ENCODE measurements at regions not wholly inside any gene's neighbourhood (a gene's known extent, or its start where the extent isn't known, plus 50 kb on each side); places are given as distances from the start of the nearest gene placed in this dataset.

DNA sequence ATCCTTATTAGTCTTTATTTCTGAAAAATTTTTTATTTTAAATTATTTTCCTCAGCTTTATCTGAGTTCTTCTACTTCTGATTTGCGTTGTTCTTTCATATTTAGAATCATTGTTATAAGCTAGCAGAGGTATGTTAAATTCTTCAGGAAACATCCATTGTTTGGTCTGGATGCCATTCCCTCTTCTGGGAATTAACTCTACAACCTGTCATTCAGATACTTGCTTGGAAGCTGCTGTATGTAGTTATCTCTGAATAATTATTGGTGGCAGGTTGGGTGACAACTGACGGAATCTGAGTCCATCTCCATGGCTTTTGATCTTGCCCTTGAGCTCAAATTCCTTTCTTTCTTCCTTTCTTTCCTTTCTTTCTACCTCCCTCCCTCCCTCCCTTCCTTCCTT, 61.9 kb downstream of the DDIT4L start:
- Mint-ChIP-seq H3K4me3 (no peak overlapping the region), H3K27me3 (ENCODE audit: insufficient read depth) (no peaks in the 10 kb centered on the region), H3K36me3 (ENCODE audit: low read depth) (no peaks in the 10 kb centered on the region), H3K9me3 (peaks cover 8% of the 10 kb centered on the region), H3K4me1 (no peaks in the 10 kb centered on the region), H3K27ac (no peak overlapping the region)
- no peaks in the 10 kb centered on the region for H3K27me3 ChIP-seq (ENCODE audit: control insufficient read depth, insufficient read depth, low read length, poor library complexity, severe bottlenecking)
- TF ChIP-seq, protein P1, sequence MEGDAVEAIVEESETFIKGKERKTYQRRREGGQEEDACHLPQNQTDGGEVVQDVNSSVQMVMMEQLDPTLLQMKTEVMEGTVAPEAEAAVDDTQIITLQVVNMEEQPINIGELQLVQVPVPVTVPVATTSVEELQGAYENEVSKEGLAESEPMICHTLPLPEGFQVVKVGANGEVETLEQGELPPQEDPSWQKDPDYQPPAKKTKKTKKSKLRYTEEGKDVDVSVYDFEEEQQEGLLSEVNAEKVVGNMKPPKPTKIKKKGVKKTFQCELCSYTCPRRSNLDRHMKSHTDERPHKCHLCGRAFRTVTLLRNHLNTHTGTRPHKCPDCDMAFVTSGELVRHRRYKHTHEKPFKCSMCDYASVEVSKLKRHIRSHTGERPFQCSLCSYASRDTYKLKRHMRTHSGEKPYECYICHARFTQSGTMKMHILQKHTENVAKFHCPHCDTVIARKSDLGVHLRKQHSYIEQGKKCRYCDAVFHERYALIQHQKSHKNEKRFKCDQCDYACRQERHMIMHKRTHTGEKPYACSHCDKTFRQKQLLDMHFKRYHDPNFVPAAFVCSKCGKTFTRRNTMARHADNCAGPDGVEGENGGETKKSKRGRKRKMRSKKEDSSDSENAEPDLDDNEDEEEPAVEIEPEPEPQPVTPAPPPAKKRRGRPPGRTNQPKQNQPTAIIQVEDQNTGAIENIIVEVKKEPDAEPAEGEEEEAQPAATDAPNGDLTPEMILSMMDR (conservative IDR thresholded peaks at IDR 0.05): no peak
- 85% methylated on average over 2 of the region's 2 CpGs; no CpG with 5 or more reads in 1 of the 2 experiments for WGBS, 2 experiments (ENCODE audit: insufficient coverage in 1 of 2, insufficient read length in 1 of 2)
- H3K4me3 ChIP-seq (ENCODE audit: low read length): no peak overlapping the region
- no peak overlapping the region for H3K27ac ChIP-seq (ENCODE audit: low read depth, low read length)
- H3K36me3 ChIP-seq (ENCODE audit: control insufficient read depth, insufficient read depth, low read length): no peaks in the 10 kb centered on the region
- DNase-seq: no peak
- no peak overlapping the region for H3K9ac ChIP-seq (ENCODE audit: extremely low read depth, low read length, poor library complexity, severe bottlenecking)
- peaks cover 6% of the 10 kb centered on the region for H3K9me3 ChIP-seq (ENCODE audit: control insufficient read depth, low read length)
- no peaks in the 10 kb centered on the region for H3K4me1 ChIP-seq (ENCODE audit: control insufficient read depth, insufficient read depth, low read length)

DNA sequence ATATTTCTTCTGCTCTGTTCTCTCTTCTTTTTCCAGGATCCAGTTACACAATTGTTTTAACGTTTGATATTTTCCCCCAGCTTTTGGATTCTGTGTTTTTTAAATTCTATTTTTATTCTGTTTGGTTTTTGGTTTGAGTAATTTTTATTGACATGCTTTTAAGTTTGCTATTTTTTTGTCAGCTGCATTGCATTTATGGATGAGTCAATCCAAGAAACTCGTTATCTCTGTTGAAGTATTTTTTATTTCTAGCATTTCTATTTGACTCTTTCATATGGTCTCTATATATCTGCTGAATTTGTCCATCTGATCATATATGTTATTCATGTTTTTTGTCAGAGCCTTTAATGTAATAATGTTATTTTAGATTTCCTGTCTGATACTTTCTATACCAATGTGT, 65.6 kb downstream of the DDIT4L start:
- Mint-ChIP-seq H3K4me1 (no peaks in the 10 kb centered on the region), H3K36me3 (ENCODE audit: low read depth) (no peaks in the 10 kb centered on the region), H3K9me3 (peaks cover 8% of the 10 kb centered on the region), H3K27ac (no peak overlapping the region), H3K27me3 (ENCODE audit: insufficient read depth) (peaks cover 2% of the 10 kb centered on the region), H3K4me3 (no peak overlapping the region)
- Histone ChIP-seq H3K4me1 (ENCODE audit: control insufficient read depth, insufficient read depth, low read length) (no peaks in the 10 kb centered on the region), H3K27ac (ENCODE audit: low read depth, low read length) (no peak overlapping the region), H3K9me3 (ENCODE audit: control insufficient read depth, low read length) (peaks cover 6% of the 10 kb centered on the region), H3K4me3 (ENCODE audit: low read length) (no peak overlapping the region), H3K9ac (ENCODE audit: extremely low read depth, low read length, poor library complexity, severe bottlenecking) (no peak overlapping the region), H3K36me3 (ENCODE audit: control insufficient read depth, insufficient read depth, low read length) (no peaks in the 10 kb centered on the region), H3K27me3 (ENCODE audit: control insufficient read depth, insufficient read depth, low read length, poor library complexity, severe bottlenecking) (no peaks in the 10 kb centered on the region)
- 44% methylated on average over 2 of the region's 2 CpGs; no CpG with 5 or more reads in 1 of the 2 experiments for WGBS, 2 experiments (ENCODE audit: insufficient coverage in 1 of 2, insufficient read length in 1 of 2)
- DNase-seq: no peak
- TF ChIP-seq, protein P1 (conservative IDR thresholded peaks at IDR 0.05): no peak

DNA sequence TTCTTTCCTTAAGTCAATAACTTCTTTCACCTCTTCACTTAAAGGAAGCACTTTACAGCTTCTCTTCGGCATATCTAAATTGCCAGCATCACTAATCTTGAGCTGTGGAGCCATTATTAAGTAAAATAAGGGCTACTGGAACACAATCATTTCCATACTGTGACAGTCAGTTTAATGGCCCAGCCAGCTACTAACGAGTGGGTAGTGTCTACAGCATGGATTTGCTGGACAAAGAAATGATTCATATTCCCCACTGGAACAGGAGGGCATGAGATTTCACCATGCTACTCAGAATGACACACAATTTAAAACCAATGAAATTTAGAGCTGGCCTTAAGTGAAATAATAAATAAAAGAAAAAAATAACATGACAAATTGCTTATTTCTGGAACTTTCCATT, 72.1 kb downstream of the DDIT4L start:
- peaks cover 2% of the 10 kb centered on the region for H3K27me3 Mint-ChIP-seq (ENCODE audit: insufficient read depth)
- Histone ChIP-seq H3K27me3 (ENCODE audit: control insufficient read depth, insufficient read depth, low read length, poor library complexity, severe bottlenecking) (no peaks in the 10 kb centered on the region), H3K27ac (ENCODE audit: low read depth, low read length) (no peak overlapping the region), H3K4me1 (ENCODE audit: control insufficient read depth, insufficient read depth, low read length) (peaks cover 6% of the 10 kb centered on the region), H3K9me3 (ENCODE audit: control insufficient read depth, low read length) (no peaks in the 10 kb centered on the region), H3K9ac (ENCODE audit: extremely low read depth, low read length, poor library complexity, severe bottlenecking) (no peak overlapping the region), H3K4me3 (ENCODE audit: low read length) (no peak overlapping the region), H3K36me3 (ENCODE audit: control insufficient read depth, insufficient read depth, low read length) (no peaks in the 10 kb centered on the region)
- H3K4me3 Mint-ChIP-seq: no peak overlapping the region
- H3K36me3 Mint-ChIP-seq (ENCODE audit: low read depth): no peaks in the 10 kb centered on the region
- WGBS, 2 experiments (ENCODE audit: insufficient coverage in 1 of 2, insufficient read length in 1 of 2): 84 to 90% methylated on average over 2 of the region's 2 CpGs
- H3K4me1 Mint-ChIP-seq: peaks cover 20% of the 10 kb centered on the region
- TF ChIP-seq, protein P1 (conservative IDR thresholded peaks at IDR 0.05): no peak
- no peak overlapping the region for H3K27ac Mint-ChIP-seq
- H3K9me3 Mint-ChIP-seq: no peaks in the 10 kb centered on the region
- no peak for DNase-seq
